Glutamatergic neuron (in vitro differentiated cells): ENCODE measurements at regions not wholly inside any gene's neighbourhood (a gene's known extent, or its start where the extent isn't known, plus 50 kb on each side); places are given as distances from the start of the nearest gene placed in this dataset.

Source experiments
- DNase-seq: peaks from one replicate; pipeline ENCODE4 v3.0.0; 2022
- H3K27ac Mint-ChIP-seq: one replicate; pipeline ENCODE4 v1.8.0; 2020; ENCODE audit warnings: mild to moderate bottlenecking, mixed read lengths, inconsistent platforms; ENCODE audit not compliant: unreplicated experiment
- H3K27me3 Mint-ChIP-seq: one replicate; pipeline ENCODE4 v1.8.0; 2020; ENCODE audit warnings: mild to moderate bottlenecking, moderate library complexity, mixed read lengths, inconsistent platforms; ENCODE audit not compliant: unreplicated experiment
- H3K36me3 Mint-ChIP-seq: one replicate; pipeline ENCODE4 v1.8.0; 2020; ENCODE audit warnings: mild to moderate bottlenecking, mixed read lengths, inconsistent platforms; ENCODE audit not compliant: unreplicated experiment
- H3K4me1 Mint-ChIP-seq: one replicate; pipeline ENCODE4 v1.8.0; 2020; ENCODE audit warnings: mild to moderate bottlenecking, low read depth, mixed read lengths, inconsistent platforms; ENCODE audit not compliant: unreplicated experiment
- H3K4me3 Mint-ChIP-seq: one replicate; pipeline ENCODE4 v1.8.0; 2020; ENCODE audit warnings: mild to moderate bottlenecking, mixed read lengths, inconsistent platforms; ENCODE audit not compliant: unreplicated experiment
- H3K9me3 Mint-ChIP-seq: one replicate; pipeline ENCODE4 v1.8.0; 2020; ENCODE audit warnings: mild to moderate bottlenecking, moderate library complexity, mixed read lengths, inconsistent platforms; ENCODE audit not compliant: unreplicated experiment
- TF ChIP-seq, protein P1 (sequence below): fragments of 200-600 bp; sonication (generic); IDR thresholded peaks from one replicate; pipeline ENCODE4 v1.5.0; 2021; ENCODE audit not compliant: partially characterized antibody, unreplicated experiment

DNA sequence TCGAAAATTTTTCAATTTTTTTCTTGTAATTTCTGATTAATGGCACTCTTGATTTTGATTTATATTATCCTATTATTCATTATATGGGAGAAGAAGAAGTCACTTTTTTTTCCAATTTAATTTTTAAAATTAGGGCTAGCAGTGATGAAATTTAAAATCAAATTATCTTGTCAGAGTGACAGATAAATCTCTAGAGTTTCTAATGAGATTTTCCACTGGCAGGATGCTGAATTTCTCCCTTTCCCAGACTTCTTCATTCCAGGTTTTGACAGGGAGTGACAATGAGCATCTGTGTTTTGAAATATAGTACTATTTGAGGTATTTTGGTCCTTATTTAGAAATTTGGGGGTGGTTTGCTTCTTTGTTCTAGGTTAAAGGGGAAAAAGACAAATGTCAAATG is 2274.1 kb downstream of the MAT2B start:
- Mint-ChIP-seq H3K36me3 (no peaks in the 10 kb centered on the region), H3K4me1 (peaks cover 5% of the 10 kb centered on the region), H3K27ac (no peak overlapping the region), H3K27me3 (no peaks in the 10 kb centered on the region), H3K9me3 (no peaks in the 10 kb centered on the region), H3K4me3 (no peak overlapping the region)
- TF ChIP-seq, protein P1, sequence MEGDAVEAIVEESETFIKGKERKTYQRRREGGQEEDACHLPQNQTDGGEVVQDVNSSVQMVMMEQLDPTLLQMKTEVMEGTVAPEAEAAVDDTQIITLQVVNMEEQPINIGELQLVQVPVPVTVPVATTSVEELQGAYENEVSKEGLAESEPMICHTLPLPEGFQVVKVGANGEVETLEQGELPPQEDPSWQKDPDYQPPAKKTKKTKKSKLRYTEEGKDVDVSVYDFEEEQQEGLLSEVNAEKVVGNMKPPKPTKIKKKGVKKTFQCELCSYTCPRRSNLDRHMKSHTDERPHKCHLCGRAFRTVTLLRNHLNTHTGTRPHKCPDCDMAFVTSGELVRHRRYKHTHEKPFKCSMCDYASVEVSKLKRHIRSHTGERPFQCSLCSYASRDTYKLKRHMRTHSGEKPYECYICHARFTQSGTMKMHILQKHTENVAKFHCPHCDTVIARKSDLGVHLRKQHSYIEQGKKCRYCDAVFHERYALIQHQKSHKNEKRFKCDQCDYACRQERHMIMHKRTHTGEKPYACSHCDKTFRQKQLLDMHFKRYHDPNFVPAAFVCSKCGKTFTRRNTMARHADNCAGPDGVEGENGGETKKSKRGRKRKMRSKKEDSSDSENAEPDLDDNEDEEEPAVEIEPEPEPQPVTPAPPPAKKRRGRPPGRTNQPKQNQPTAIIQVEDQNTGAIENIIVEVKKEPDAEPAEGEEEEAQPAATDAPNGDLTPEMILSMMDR, result no peak
- no peak for DNase-seq

- Mint-ChIP-seq H3K27me3 (no peaks in the 10 kb centered on the region), H3K4me3 (no peak overlapping the region), H3K27ac (no peak overlapping the region), H3K36me3 (no peaks in the 10 kb centered on the region), H3K9me3 (no peaks in the 10 kb centered on the region), H3K4me1 (peaks cover 1% of the 10 kb centered on the region)
- no peak for DNase-seq
- TF ChIP-seq, protein P1, result no peak
Observed at GRCh38 chr5:165780901-165781300, 2275.5 kb downstream of the MAT2B start.

DNA sequence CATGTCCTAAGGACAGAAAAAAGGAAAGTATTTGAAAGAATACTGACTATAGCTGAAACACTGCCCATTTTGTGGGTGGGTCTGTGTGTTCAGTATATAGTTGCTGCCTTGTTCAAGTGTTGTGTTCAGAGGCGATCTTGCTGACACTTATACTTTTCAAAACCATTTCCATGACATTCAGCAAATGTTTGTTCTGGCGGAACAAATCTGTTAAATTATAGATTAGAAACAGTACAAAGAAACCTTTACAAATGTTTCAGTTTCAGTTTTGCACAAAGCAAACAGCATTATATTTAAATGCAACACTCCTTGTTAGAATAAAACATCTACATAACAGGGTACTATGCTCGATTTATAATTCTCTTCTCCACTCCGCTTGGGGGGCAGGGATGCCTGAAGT is 2276.3 kb downstream of the MAT2B start:
- no peaks in the 10 kb centered on the region for H3K9me3 Mint-ChIP-seq
- no peak for DNase-seq
- no peaks in the 10 kb centered on the region for H3K27me3 Mint-ChIP-seq
- no peaks in the 10 kb centered on the region for H3K36me3 Mint-ChIP-seq
- TF ChIP-seq, protein P1, result no peak
- H3K27ac Mint-ChIP-seq, result no peak overlapping the region
- H3K4me3 Mint-ChIP-seq, result no peak overlapping the region
- H3K4me1 Mint-ChIP-seq, result peaks cover 1% of the 10 kb centered on the region

DNA sequence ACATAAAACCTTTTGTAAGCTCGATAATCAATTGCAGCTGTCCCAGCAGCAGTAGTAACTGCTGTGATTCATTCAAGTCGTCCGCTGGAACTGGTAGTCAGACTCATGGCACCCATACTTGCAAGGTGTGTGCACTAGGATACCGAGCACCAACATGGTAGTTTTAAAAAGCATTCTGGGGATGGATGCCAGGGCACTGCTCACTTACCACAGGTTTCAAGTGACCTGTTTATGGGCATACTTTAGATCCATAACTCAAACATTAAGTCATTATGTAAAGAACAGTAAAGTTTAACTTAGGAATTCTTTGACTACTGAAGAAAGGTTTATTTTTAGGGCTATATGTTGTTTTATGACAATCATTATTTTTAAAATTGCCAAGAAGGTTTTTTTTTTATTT is 2277.6 kb downstream of the MAT2B start:
- Mint-ChIP-seq H3K9me3 (no peaks in the 10 kb centered on the region), H3K4me3 (no peak overlapping the region), H3K36me3 (no peaks in the 10 kb centered on the region), H3K27me3 (no peaks in the 10 kb centered on the region), H3K27ac (no peak overlapping the region), H3K4me1 (peaks cover 1% of the 10 kb centered on the region)
- DNase-seq, result no peak
- TF ChIP-seq, protein P1, result no peak

DNA sequence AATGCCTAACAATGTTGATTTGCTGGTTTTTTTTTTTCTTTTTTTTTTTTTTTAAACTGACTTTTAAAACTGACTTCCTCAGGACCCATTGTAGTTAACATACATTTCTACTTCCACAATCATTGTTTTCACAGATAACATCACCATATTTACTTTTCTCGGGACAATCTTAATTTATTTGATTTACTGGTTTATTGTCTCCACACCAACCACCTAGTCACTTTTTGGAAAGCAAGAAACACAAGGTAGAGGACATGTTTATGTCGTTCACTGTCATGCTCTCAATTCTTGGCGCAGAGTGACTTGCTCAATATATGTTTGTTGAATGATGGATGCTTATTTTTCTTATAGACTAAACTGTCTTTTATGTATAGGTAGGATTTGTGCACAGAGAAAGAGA is 2280.7 kb downstream of the MAT2B start:
- TF ChIP-seq, protein P1, result no peak
- no peak for DNase-seq
- no peaks in the 10 kb centered on the region for H3K36me3 Mint-ChIP-seq
- H3K27me3 Mint-ChIP-seq, result no peaks in the 10 kb centered on the region
- H3K4me1 Mint-ChIP-seq, result no peaks in the 10 kb centered on the region
- no peak overlapping the region for H3K4me3 Mint-ChIP-seq
- no peaks in the 10 kb centered on the region for H3K9me3 Mint-ChIP-seq
- H3K27ac Mint-ChIP-seq, result no peak overlapping the region
